ENCODE measurements at regions not wholly inside any gene's neighbourhood (a gene's known extent, or its start where the extent isn't known, plus 50 kb on each side); places are given as distances from the start of the nearest gene placed in this dataset.
"Not testable (repeated sequence)": the region's sequence is repeated elsewhere in the genome, so short reads cannot be mapped to it uniquely, and the experiment has no call there.

GRCh38 chr14:51351997-51352396 lies 112.0 kb downstream of the TMX1 start:
- no peak for DNase-seq

GRCh38 chr14:51353901-51354300 lies 113.9 kb downstream of the TMX1 start:
- no peak for DNase-seq

GRCh38 chr14:51354846-51355245 lies 114.8 kb downstream of the TMX1 start:
- no peak for DNase-seq

GRCh38 chr14:51356381-51356780 lies 116.3 kb downstream of the TMX1 start:
- DNase-seq = no peak

- no peak for DNase-seq
Measured at GRCh38 chr14:51357250-51357649, 117.2 kb downstream of the TMX1 start.

GRCh38 chr14:51360592-51360991 lies 120.5 kb downstream of the TMX1 start:
- no peak for DNase-seq

GRCh38 chr14:51365241-51365965 lies 125.4 kb downstream of the TMX1 start:
- DNase-seq = no peak

GRCh38 chr14:51366460-51366859 lies 126.4 kb downstream of the TMX1 start:
- DNase-seq = not testable (repeated sequence)

GRCh38 chr14:51366866-51367599 lies 127.0 kb downstream of the TMX1 start:
- not testable (repeated sequence) for DNase-seq

- DNase-seq = no peak
Measured at GRCh38 chr14:51367600-51367931, 127.5 kb downstream of the TMX1 start.

GRCh38 chr14:51368721-51369163 lies 128.7 kb downstream of the TMX1 start:
- no peak for DNase-seq

- no peak for DNase-seq
Measured at GRCh38 chr14:51369814-51370213, 129.8 kb downstream of the TMX1 start.

GRCh38 chr14:51370758-51371386 lies 130.8 kb downstream of the TMX1 start:
- DNase-seq = no peak

GRCh38 chr14:51377186-51377585 lies 137.1 kb downstream of the TMX1 start:
- not testable (repeated sequence) for DNase-seq

- DNase-seq = no peak
Measured at GRCh38 chr14:51382506-51382905, 142.5 kb downstream of the TMX1 start.

GRCh38 chr14:51386411-51386810 lies 146.4 kb downstream of the TMX1 start:
- DNase-seq = no peak

- no peak for DNase-seq
Measured at GRCh38 chr14:51386983-51387735, 147.1 kb downstream of the TMX1 start.

- DNase-seq = no peak
Measured at GRCh38 chr14:51392416-51392815, 152.4 kb downstream of the TMX1 start.

GRCh38 chr14:51394384-51394783 lies 154.3 kb downstream of the TMX1 start:
- DNase-seq = no peak

- no peak for DNase-seq
Measured at GRCh38 chr14:51394804-51395203, 154.8 kb downstream of the TMX1 start.

GRCh38 chr14:51395361-51395849 lies 155.4 kb downstream of the TMX1 start:
- DNase-seq = no peak

- no peak for DNase-seq
Measured at GRCh38 chr14:51396222-51396815, 156.3 kb downstream of the TMX1 start.

- DNase-seq = no peak
Measured at GRCh38 chr14:51398898-51399297, 158.9 kb downstream of the TMX1 start.

All from CD4-positive, alpha-beta T cell treated with Interleukin-15 for 1 hour (primary cell).